ENCODE measurements at regions not wholly inside any gene's neighbourhood (a gene's known extent, or its start where the extent isn't known, plus 50 kb on each side); places are given as distances from the start of the nearest gene placed in this dataset.

- TF ChIP-seq POLR2A (IDR thresholded peaks at IDR 0.05; ENCODE audit: low read length) (no peak), GATA1 (IDR thresholded peaks at IDR 0.05; ENCODE audit: low read depth, low read length) (no peak)
Measured at GRCh38 chr4:57282933-57283310, 172.7 kb upstream of the IGFBP7 start.
